SK-N-MC (cell line): ENCODE measurements at regions not wholly inside any gene's neighbourhood (a gene's known extent, or its start where the extent isn't known, plus 50 kb on each side); places are given as distances from the start of the nearest gene placed in this dataset.

Experiments
- EZH2 ChIP-seq: fragments of 200-600 bp; sonication (generic); IDR thresholded peaks from one replicate; pipeline ENCODE4 v1.6.1; 2017; ENCODE audit warnings: antibody characterized with exemption
- FOXP2 ChIP-seq: optimal IDR thresholded peaks from 2 replicates; pipeline ENCODE3; 2011; ENCODE audit warnings: mild to moderate bottlenecking, moderate library complexity; ENCODE audit not compliant: insufficient read depth; ENCODE audit errors: extremely low read length, control extremely low read depth
- POLR2AphosphoS5 ChIP-seq: IDR thresholded peaks from 2 replicates; pipeline ENCODE4 v1.6.1; 2012; ENCODE audit warnings: mild to moderate bottlenecking, low read depth, low read length, borderline replicate concordance

GRCh38 chr20:11245431-11245830 is 571.6 kb upstream of the JAG1 start:
- TF ChIP-seq POLR2AphosphoS5 (no peak), EZH2 (no peak), FOXP2 (no peak)
